ENCODE measurements at regions not wholly inside any gene's neighbourhood (a gene's known extent, or its start where the extent isn't known, plus 50 kb on each side); places are given as distances from the start of the nearest gene placed in this dataset.

DNA sequence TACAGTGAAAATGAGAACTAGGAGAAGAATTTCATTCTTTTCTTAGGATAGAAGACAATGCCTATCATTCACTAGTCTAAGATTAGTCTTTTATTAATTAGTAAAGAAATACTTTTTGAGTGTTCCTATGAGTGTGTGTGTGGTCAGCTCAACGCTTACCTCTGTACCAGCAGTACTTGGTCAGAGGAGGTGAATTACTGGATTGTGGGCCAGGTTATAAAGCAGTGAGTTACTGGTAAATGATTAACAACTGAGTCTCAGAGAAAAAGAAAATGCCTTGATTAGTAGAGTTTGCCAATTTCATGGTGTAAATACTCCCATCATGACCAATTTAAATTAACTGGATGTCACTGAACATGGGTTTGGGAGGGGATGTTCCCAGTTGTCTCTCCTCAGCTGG is 444.6 kb downstream of the STIM2 start:
- no peak for TF ChIP-seq CTCF (IDR thresholded peaks at IDR 0.05; ENCODE audit: low read depth, low read length)
- H3K4me3 ChIP-seq (ENCODE audit: low read depth, low read length), result no peak overlapping the region

DNA sequence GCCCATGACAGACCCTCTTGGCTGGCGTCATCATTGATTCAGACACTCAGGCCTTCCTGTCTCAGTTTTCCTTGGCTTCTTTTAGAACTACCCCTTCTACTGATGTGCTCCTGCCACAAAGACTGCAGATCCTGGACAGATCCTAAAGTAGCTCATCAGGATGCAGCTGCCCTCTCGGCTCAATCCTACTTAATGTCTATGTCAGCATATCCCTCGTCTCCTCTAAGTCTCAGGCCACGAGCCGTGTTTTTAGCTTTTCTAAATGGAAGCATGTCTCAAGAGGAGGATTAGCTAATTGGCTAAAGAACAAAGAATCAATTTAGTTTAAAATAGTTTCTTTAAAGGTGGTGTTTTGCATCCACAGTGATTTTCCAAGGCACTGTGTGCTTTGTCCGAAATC is 447.7 kb downstream of the STIM2 start:
- TF ChIP-seq CTCF (IDR thresholded peaks at IDR 0.05; ENCODE audit: low read depth, low read length), result no peak
- no peak overlapping the region for H3K4me3 ChIP-seq (ENCODE audit: low read depth, low read length)

- no peak overlapping the region for H3K4me3 ChIP-seq (ENCODE audit: low read depth, low read length)
- TF ChIP-seq CTCF (IDR thresholded peaks at IDR 0.05; ENCODE audit: low read depth, low read length), result no peak
Observed at GRCh38 chr4:27315625-27316024, 455.0 kb downstream of the STIM2 start.

DNA sequence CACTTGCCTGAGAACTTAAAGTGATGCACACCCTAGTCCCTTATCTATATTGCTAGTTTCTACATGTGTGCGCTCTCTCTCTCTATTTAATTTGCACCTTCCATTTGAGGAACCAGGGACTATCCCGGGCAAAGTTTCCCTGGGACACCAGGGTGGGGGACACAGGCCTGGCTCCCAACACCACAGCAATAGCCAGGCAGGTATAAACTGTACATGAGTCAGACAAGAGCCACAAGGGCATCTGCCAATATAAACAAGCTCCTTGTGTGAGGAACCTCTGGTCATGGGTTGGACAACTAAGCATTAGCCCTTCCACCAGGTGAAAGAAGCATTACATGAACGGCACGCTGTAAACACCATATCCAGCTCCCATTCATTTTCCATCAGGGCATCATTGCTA is 455.5 kb downstream of the STIM2 start:
- H3K4me3 ChIP-seq (ENCODE audit: low read depth, low read length), result no peak overlapping the region
- no peak for TF ChIP-seq CTCF (IDR thresholded peaks at IDR 0.05; ENCODE audit: low read depth, low read length)

DNA sequence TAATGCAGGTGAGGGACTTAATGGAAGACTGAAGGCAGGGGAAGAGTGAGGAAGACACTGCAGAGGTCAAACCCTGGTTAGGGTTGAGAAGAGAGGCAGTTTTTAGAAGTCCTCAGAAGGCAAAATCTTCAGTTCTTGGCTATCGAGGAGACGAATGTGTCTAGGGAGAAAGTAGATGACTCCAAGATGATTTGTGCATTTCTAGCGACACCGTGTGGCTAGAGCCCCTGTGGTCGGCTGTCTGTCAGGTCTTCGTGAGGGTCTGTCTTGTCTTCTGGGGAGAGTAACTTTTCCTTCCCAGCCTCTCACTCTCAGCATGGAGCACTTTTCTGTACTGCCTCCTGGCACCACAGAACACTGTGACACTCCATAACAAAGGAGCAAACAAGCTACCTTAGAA is 458.1 kb downstream of the STIM2 start:
- no peak for TF ChIP-seq CTCF (IDR thresholded peaks at IDR 0.05; ENCODE audit: low read depth, low read length)
- no peak overlapping the region for H3K4me3 ChIP-seq (ENCODE audit: low read depth, low read length)

- no peak for TF ChIP-seq CTCF (IDR thresholded peaks at IDR 0.05; ENCODE audit: low read depth, low read length)
- H3K4me3 ChIP-seq (ENCODE audit: low read depth, low read length), result no peak overlapping the region
Observed at GRCh38 chr4:27326991-27327390, 466.4 kb downstream of the STIM2 start.

DNA sequence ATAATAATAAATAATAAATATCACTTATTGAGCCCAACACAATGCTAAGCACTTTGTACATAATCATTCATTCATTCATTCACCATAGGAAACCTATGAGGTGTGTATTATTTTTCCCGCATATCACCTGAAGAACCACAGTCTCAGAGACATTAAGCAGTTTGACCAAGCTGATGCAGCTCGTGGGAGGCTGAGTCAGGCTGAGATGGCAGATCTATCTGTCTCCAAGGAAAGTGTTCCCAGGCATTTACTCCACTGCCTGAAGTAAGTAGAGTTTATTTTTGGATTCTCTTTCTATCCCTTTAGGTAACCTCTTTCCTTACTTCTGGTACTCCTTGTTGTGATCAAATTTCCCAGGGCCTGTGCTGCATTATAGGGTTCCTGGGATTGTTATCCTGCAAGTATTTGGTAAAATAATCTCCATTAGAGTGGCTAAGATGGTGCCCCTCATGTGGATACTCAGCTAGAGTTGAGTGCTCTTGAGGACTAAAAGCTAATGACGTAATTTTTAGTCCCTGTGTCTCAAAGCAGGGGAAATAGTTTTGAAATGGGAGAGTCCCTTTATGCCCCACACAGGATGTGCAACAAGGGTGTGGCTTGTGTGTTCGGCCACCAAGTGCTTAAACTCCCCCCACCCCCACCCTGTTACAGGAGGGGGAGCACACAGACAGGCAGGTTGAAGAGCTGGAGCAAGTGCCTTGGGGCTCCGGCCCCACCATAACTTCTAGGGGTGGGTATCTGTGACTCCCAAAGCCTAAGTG is 467.0 kb downstream of the STIM2 start:
- no peak overlapping the region for H3K4me3 ChIP-seq (ENCODE audit: low read depth, low read length)
- TF ChIP-seq CTCF (IDR thresholded peaks at IDR 0.05; ENCODE audit: low read depth, low read length), result no peak

Measured in WI38 (cell line).